NCI-H524 (cell line): ENCODE measurements at regions not wholly inside any gene's neighbourhood (a gene's known extent, or its start where the extent isn't known, plus 50 kb on each side); places are given as distances from the start of the nearest gene placed in this dataset.

Experiments
- DNase-seq, 2 experiments: peaks; one replicate each; lab custom pipeline; 2025; lab: John Stamatoyannopoulos, UW

DNA sequence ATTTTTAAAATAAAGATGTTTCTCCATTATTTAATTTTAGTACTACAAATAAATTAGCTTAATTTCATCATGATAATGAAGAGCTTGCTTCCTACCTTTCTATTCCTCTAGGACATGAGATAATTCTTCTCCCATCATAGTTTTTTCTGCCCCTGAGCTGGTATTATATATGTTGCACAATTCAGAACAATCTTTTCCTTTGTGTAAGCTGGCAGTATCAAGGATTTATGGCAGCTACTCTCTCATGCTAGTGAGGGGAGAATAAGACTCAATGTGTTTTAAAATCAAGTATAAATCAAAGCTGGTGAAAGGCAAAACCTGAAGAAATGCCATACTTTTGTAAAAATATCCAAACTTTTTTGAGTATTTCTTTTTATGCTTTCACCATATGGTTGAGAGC is 1405.3 kb downstream of the SI start:
- DNase-seq, result no peak

DNA sequence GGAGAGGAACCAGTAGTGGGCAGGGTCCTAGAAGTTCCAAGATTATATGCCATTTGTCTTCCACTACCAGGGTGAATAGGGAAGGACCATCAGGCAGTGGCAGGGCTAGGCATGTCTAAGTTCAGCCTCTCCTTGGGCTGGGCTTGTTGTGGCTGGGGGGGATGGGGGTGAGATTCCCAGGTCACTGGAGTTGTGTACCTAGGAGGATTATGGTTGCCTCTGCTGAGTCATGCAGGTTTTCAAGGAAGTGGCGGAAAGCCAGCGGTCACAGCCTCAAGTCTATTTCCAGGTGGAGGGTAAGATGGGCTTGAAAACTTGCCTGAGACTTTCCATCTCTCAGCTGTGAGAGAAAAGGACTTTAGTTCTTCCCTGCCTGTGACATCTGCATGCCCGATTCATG is 1407.1 kb downstream of the SI start:
- DNase-seq, result no peak

DNA sequence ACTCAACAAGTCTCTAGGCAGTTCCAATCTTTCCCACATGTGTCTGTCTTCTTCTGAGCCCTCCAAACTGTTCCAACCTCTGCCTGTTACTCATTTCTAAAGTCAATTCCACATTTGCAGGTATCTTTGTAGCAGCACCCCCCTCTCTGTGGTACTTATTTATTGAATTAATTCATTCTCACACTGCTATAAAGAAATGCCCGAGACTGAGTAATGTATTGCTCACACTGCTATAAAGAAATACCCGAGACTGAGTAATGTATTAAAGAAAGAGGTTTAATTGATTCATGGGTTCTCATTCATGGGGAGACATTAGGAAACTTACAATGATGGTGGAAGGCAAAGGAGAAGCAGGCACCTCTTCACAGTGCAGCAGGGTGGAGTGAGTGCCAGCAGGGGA is 1413.8 kb downstream of the SI start:
- DNase-seq, result no peak

DNA sequence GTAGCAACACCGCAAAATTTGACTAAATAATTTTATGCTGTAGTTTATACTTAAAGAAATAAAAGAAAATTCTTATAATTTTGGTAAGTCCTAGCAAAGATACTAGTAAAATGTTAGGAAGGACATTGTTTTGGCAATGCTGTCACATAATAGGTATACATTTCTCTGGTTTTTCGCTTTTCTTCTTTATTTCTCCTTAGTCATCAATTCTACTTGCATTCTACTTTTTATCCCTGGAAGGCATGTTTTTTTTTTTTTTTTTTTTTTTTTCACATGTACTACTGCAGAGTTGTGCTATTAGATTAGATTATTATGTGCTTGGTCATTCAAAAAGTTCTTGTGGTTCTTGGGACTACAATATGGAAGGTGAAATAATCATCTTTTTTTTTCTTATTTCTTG is 1421.2 kb downstream of the SI start:
- no peak for DNase-seq

- no peak for DNase-seq
Measured at GRCh38 chr3:163655021-163655420, 1423.3 kb downstream of the SI start.

GRCh38 chr3:163644172-163644571 is 1434.1 kb downstream of the SI start:
- DNase-seq, result no peak

DNA sequence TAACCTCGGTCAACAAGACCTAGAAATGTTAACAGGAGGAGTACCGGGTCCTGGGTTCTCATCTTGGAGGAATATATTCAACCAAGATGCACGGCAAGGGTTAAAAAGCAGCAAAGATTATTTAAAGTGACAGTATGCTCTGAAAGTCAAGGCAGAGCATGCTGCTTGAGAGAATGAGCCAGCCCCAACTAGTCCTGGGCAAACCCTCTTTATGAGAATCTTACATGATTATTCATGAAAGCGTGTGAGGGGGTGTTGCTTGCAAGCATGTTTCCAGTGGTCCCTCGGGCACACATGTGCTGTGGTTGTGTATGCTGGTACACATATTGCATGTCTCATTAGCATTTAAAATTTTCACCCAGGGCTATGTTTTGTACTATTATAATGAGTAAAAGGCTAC is 1445.6 kb downstream of the SI start:
- DNase-seq, result no peak

DNA sequence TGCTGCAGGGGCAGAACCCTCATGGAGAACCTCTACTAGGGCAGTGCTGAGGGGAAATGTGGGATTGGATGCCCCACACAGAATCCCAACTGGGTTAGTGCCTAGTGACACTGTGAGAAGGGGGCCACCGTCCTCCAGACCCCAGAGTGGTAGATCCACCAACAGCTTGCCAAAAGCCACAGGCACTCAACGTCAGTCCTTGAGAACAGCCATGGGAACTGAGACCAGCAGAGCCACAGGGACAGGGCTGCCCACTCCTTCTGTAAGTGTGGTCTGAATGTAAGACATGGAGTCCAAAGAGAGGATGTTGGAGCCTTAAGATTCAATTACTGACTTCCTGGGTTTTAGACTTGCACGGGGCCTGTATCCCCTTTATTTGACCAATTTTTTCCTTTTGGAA is 1451.5 kb downstream of the SI start:
- DNase-seq, result no peak

DNA sequence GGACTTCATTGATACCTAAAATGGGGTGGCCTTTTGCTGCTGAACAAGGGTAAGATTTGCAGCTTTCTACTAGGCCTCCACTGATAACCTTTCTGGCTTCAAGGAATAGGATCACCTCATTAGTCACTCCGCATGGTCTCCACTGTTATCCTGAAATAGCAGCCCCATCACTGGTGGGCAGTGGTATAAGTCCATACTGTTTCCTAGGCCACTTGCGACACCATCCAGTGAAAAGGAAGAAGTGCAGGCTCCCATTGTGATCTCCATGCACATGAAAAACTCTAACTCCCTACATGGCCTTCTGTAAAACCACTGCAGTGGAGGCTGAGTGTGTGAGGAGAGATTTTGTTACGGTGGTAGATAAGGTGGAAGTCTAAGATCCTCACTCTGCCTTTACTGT is 1455.9 kb downstream of the SI start:
- DNase-seq, result peak; percentile 72 to 78

GRCh38 chr3:163614886-163615285 is 1463.4 kb downstream of the SI start:
- no peak for DNase-seq

DNA sequence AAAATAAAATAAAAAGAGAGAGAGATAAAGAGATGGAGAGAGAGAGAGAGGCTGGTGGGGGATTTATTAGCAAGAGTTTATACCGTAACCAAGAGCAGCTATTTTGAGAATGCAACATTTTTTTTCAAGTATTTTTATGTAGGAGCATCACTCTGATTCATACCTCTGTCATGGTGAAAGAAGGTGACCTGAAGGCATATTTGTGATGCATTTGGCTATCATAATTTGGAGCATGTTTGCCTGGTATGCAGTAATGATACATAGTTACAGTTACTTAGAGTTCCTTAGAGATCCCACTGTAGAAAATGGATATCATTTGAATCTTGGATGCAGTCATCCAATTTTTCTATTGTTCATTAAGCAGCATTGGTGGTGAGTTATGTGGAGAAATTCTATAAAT is 1472.4 kb downstream of the SI start:
- no peak for DNase-seq

- no peak for DNase-seq
Measured at GRCh38 chr3:163601426-163601825, 1476.9 kb downstream of the SI start.

DNA sequence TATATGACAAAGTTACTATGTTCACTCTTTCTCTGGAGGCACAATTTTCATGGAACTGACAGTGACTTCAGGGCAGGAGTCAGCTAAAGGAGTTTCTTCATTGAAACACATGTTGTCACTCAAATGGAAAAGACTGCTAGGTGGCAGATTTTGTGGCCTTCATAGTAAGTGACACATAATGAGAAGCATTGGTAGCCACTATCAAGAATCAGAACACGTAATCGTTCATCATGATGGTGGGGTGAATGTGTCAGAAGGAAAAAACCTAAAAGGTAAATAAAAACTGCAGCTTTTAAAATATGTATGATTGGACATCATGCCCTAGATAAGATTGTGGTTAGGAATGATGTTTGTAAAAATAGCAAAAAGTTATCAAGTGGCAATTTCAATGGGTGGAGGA is 1491.0 kb downstream of the SI start:
- DNase-seq, result no peak

DNA sequence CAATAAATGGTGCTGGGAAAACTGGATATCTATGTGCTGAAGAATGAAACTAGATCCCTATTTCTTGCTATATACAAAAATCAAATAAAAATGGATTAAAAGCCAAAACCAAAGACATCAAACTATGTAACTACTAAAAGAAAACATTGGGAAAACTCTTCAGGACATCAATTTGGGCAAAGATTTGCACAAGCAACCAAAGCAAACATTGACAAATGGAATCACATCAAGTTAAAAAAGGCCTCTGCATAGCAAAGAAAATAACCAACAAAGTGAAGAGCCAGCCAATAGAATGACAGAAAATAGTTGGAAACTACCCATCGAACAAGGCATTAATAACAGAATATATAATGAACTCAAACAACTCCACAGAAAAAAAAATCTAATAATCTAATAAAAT is 1495.3 kb downstream of the SI start:
- no peak for DNase-seq

GRCh38 chr3:163577271-163577670 is 1501.0 kb downstream of the SI start:
- no peak for DNase-seq

GRCh38 chr3:163576314-163576713 is 1502.0 kb downstream of the SI start:
- no peak for DNase-seq

DNA sequence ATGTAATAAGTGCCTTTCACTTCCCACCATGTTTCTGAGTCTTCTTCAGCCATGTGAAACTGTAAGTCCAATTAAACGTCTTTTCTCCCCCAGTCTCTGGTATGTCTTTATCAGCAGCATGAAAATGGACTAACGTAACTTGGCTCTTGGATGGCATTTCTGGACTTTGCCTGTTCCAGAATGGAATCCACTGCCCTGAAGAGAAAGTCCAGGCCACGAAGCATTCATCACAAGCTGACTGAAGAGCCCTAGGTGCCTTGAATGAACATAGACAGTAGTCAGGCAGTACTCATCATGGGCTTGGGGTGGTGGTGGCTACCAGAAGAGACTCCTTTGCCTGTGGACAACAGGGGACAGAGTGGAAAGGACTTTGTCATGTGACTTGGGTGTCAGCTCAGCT is 1505.0 kb downstream of the SI start:
- DNase-seq, result no peak

DNA sequence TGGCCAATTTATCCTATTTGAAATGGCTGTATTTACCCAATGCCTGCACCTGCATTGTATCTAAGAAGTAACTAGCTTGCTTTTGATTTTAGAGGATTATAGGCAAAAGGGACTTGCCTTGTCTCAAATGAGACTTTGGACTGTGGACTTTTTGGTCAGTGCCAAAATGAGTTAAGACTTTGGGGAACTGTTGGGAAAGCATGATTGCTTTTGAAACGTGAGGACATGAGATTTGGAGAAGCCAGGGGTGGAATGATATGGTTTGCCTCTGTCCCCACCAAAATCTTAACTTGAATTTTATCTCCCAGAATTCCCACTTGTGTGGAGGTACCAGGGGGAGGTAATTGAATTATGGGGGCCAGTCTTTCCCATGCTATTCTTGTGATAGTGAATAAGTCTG is 1505.4 kb downstream of the SI start:
- no peak for DNase-seq

DNA sequence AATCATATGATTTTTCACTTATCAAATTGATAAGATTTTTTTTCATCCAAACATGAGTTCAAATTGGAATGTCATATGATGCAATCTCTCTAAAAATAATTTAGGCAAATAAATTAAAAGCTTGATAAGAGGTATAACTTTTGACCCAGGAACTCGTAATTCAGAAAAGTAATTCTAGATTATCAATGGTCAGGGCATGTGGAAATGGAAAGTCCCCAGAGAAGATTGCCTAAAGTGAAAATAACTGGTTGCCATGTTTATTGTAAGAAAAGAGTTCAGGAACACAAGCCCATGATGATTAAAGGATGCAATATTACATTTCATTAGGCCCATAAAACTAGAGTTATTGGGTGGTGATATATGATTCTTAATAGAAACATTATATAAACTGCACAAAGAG is 1514.8 kb downstream of the SI start:
- no peak for DNase-seq

- DNase-seq, result no peak
Measured at GRCh38 chr3:163562625-163563024, 1515.7 kb downstream of the SI start.

DNA sequence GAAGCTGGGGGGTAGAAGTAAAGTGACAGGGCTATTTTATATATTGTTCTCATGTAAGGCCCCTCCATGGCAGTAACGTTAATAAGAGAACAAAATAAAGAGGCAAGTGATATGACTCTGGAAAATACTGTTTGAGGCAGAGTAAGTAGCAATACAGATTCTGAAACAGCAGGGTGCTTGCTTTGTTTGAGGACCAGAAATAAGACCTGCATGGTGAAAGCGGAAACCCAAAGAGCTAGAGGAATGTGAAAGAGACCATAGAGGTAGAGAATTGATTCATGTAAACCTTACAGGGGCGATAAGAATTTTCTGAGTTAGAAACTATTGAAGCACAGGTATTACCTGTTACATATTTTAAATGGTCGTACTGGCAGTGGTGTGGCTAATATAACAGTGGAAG is 1517.1 kb downstream of the SI start:
- DNase-seq, result no peak

DNA sequence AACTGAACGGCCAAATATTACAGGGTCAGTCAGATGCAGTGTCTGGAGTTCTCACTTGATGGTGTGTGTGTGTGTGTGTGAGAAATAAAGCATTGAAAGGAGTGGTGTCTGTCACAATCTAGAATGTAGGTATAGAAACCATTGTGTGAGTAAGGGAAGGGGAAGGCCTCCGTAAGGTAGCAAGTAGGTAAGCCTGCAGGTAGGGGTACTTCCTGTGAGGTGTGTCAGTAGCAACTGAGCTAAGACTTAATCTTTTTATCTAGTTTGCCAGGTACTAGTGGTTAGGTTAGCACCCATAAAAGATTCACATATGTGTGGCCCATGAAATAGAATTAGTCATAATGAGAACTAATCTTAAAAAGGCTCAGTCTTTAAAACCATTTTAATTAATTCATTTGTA is 1517.8 kb downstream of the SI start:
- DNase-seq, result no peak

GRCh38 chr3:163556813-163557523 is 1521.3 kb downstream of the SI start:
- DNase-seq, result no peak

- DNase-seq, result no peak
Measured at GRCh38 chr3:163555918-163556317, 1522.4 kb downstream of the SI start.

DNA sequence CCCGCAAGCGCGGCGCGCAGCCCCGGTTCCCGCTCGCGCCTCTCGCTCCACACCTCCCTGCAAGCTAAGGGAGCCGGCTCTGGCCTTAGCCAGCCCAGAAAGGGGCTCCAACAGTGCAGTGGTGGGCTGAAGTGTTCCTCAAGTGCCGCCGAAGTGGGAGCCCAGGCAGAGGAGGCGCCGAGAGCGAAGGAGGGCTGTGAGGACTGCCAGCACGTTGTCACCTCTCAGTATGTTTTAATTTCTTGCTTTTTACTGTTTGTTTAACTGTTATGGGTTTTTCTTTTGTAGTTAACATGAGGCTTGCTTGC is 1525.7 kb downstream of the SI start:
- DNase-seq, result no peak
